ENCODE measurements at regions not wholly inside any gene's neighbourhood (a gene's known extent, or its start where the extent isn't known, plus 50 kb on each side); places are given as distances from the start of the nearest gene placed in this dataset.

- Mint-ChIP-seq H3K4me3 (no peak overlapping the region), H3K27ac (no peak overlapping the region), H3K9me3 (peaks cover 0 to 2% (median 0%) of the 10 kb centered on the region in 7 donors), H3K36me3 (no peaks in the 10 kb centered on the region), H3K4me1 (peaks cover 0 to 6% (median 1%) of the 10 kb centered on the region in 4 donors), H3K27me3 (peaks cover 7% of the 10 kb centered on the region)
- DNase-seq (no peak), ATAC-seq (ENCODE audit: low read depth in 2 of 2) (no peak)
- Histone ChIP-seq H3K9me3 (ENCODE audit: control insufficient read depth in 2 of 2, low read length in 2 of 2) (no peaks in the 10 kb centered on the region), H3K4me1 (ENCODE audit: control insufficient read depth, insufficient read depth, low read length, poor library complexity, severe bottlenecking) (no peaks in the 10 kb centered on the region), H3K36me3 (ENCODE audit: control insufficient read depth, insufficient read depth, low read length) (no peaks in the 10 kb centered on the region), H3K27ac (ENCODE audit: insufficient read depth, low read length, poor library complexity, severe bottlenecking) (no peak overlapping the region), H3K4me3 (ENCODE audit: low read depth, low read length) (no peak overlapping the region), H3K27me3 (ENCODE audit: control insufficient read depth, insufficient read depth, low read length) (no peaks in the 10 kb centered on the region)
Observed at GRCh38 chr17:79280010-79280409, 205.4 kb downstream of the ENGASE start.

GRCh38 chr17:79279320-79279719, 204.7 kb downstream of the ENGASE start:
- ATAC-seq (ENCODE audit: low read depth in 2 of 2), result no peak
- Histone ChIP-seq H3K36me3 (ENCODE audit: control insufficient read depth, insufficient read depth, low read length) (no peaks in the 10 kb centered on the region), H3K4me3 (ENCODE audit: low read depth, low read length) (no peak overlapping the region), H3K4me1 (ENCODE audit: control insufficient read depth, insufficient read depth, low read length, poor library complexity, severe bottlenecking) (no peaks in the 10 kb centered on the region), H3K9me3 (ENCODE audit: control insufficient read depth in 2 of 2, low read length in 2 of 2) (no peaks in the 10 kb centered on the region), H3K27me3 (ENCODE audit: control insufficient read depth, insufficient read depth, low read length) (no peaks in the 10 kb centered on the region), H3K27ac (ENCODE audit: insufficient read depth, low read length, poor library complexity, severe bottlenecking) (no peak overlapping the region)
- no peak for DNase-seq
- Mint-ChIP-seq H3K36me3 (no peaks in the 10 kb centered on the region), H3K27ac (no peak overlapping the region), H3K4me1 (peaks cover 0 to 6% (median 1%) of the 10 kb centered on the region in 4 donors), H3K4me3 (no peak overlapping the region), H3K27me3 (peaks cover 7% of the 10 kb centered on the region), H3K9me3 (peaks cover 0 to 2% (median 0%) of the 10 kb centered on the region in 7 donors)

- DNase-seq (no peak), ATAC-seq (ENCODE audit: low read depth in 2 of 2) (no peak)
- H3K27me3 Mint-ChIP-seq, result peaks cover 7% of the 10 kb centered on the region
- H3K9me3 Mint-ChIP-seq, result peaks cover 0 to 2% (median 0%) of the 10 kb centered on the region in 7 donors
- Histone ChIP-seq H3K36me3 (ENCODE audit: control insufficient read depth, insufficient read depth, low read length) (no peaks in the 10 kb centered on the region), H3K9me3 (ENCODE audit: control insufficient read depth in 2 of 2, low read length in 2 of 2) (no peaks in the 10 kb centered on the region), H3K4me1 (ENCODE audit: control insufficient read depth, insufficient read depth, low read length, poor library complexity, severe bottlenecking) (no peaks in the 10 kb centered on the region), H3K4me3 (ENCODE audit: low read depth, low read length) (no peak overlapping the region), H3K27me3 (ENCODE audit: control insufficient read depth, insufficient read depth, low read length) (no peaks in the 10 kb centered on the region), H3K27ac (ENCODE audit: insufficient read depth, low read length, poor library complexity, severe bottlenecking) (no peak overlapping the region)
- H3K36me3 Mint-ChIP-seq, result no peaks in the 10 kb centered on the region
- no peak overlapping the region for H3K4me3 Mint-ChIP-seq
- peaks cover 0 to 6% (median 1%) of the 10 kb centered on the region in 4 donors for H3K4me1 Mint-ChIP-seq
- no peak overlapping the region for H3K27ac Mint-ChIP-seq
Observed at GRCh38 chr17:79276821-79277220, 202.2 kb downstream of the ENGASE start.

GRCh38 chr17:79273660-79274059, 199.0 kb downstream of the ENGASE start:
- no peak overlapping the region for H3K27ac Mint-ChIP-seq
- DNase-seq, result no peak
- no peak overlapping the region for H3K4me3 ChIP-seq (ENCODE audit: low read depth, low read length)
- no peaks in the 10 kb centered on the region for H3K36me3 Mint-ChIP-seq
- H3K36me3 ChIP-seq (ENCODE audit: control insufficient read depth, insufficient read depth, low read length), result no peaks in the 10 kb centered on the region
- no peak for ATAC-seq (ENCODE audit: low read depth in 2 of 2)
- H3K27ac ChIP-seq (ENCODE audit: insufficient read depth, low read length, poor library complexity, severe bottlenecking), result no peak overlapping the region
- no peak overlapping the region for H3K4me3 Mint-ChIP-seq
- peaks cover 0 to 2% (median 0%) of the 10 kb centered on the region in 7 donors for H3K9me3 Mint-ChIP-seq
- H3K4me1 Mint-ChIP-seq, result peaks cover 0 to 6% (median 1%) of the 10 kb centered on the region in 4 donors
- no peaks in the 10 kb centered on the region for H3K27me3 ChIP-seq (ENCODE audit: control insufficient read depth, insufficient read depth, low read length)
- no peaks in the 10 kb centered on the region for H3K9me3 ChIP-seq (ENCODE audit: control insufficient read depth in 2 of 2, low read length in 2 of 2)
- H3K27me3 Mint-ChIP-seq, result peaks cover 6% of the 10 kb centered on the region
- no peaks in the 10 kb centered on the region for H3K4me1 ChIP-seq (ENCODE audit: control insufficient read depth, insufficient read depth, low read length, poor library complexity, severe bottlenecking)

GRCh38 chr17:79272666-79273219, 198.1 kb downstream of the ENGASE start:
- H3K4me1 Mint-ChIP-seq, result peaks cover 0 to 6% (median 1%) of the 10 kb centered on the region in 4 donors
- Histone ChIP-seq H3K4me1 (ENCODE audit: control insufficient read depth, insufficient read depth, low read length, poor library complexity, severe bottlenecking) (no peaks in the 10 kb centered on the region), H3K27ac (ENCODE audit: insufficient read depth, low read length, poor library complexity, severe bottlenecking) (no peak overlapping the region), H3K4me3 (ENCODE audit: low read depth, low read length) (no peak overlapping the region), H3K36me3 (ENCODE audit: control insufficient read depth, insufficient read depth, low read length) (no peaks in the 10 kb centered on the region), H3K27me3 (ENCODE audit: control insufficient read depth, insufficient read depth, low read length) (no peaks in the 10 kb centered on the region), H3K9me3 (ENCODE audit: control insufficient read depth in 2 of 2, low read length in 2 of 2) (no peaks in the 10 kb centered on the region)
- H3K4me3 Mint-ChIP-seq, result no peak overlapping the region
- ATAC-seq (ENCODE audit: low read depth in 2 of 2) (no peak), DNase-seq (no peak)
- H3K27ac Mint-ChIP-seq, result peak overlapping the region in 1 of 3 donors; percentile 63
- no peaks in the 10 kb centered on the region for H3K36me3 Mint-ChIP-seq
- H3K9me3 Mint-ChIP-seq, result peaks cover 0 to 2% (median 0%) of the 10 kb centered on the region in 7 donors
- H3K27me3 Mint-ChIP-seq, result peaks cover 6% of the 10 kb centered on the region

GRCh38 chr17:79272220-79272619, 197.6 kb downstream of the ENGASE start:
- Mint-ChIP-seq H3K27me3 (peaks cover 6% of the 10 kb centered on the region), H3K4me1 (peaks cover 0 to 6% (median 1%) of the 10 kb centered on the region in 4 donors), H3K27ac (no peak overlapping the region), H3K36me3 (no peaks in the 10 kb centered on the region), H3K4me3 (no peak overlapping the region), H3K9me3 (peaks cover 0 to 2% (median 0%) of the 10 kb centered on the region in 7 donors)
- Histone ChIP-seq H3K4me3 (ENCODE audit: low read depth, low read length) (no peak overlapping the region), H3K36me3 (ENCODE audit: control insufficient read depth, insufficient read depth, low read length) (no peaks in the 10 kb centered on the region), H3K9me3 (ENCODE audit: control insufficient read depth in 2 of 2, low read length in 2 of 2) (no peaks in the 10 kb centered on the region), H3K27me3 (ENCODE audit: control insufficient read depth, insufficient read depth, low read length) (no peaks in the 10 kb centered on the region), H3K4me1 (ENCODE audit: control insufficient read depth, insufficient read depth, low read length, poor library complexity, severe bottlenecking) (no peaks in the 10 kb centered on the region), H3K27ac (ENCODE audit: insufficient read depth, low read length, poor library complexity, severe bottlenecking) (no peak overlapping the region)
- ATAC-seq (ENCODE audit: low read depth in 2 of 2) (no peak), DNase-seq (no peak)

- H3K27me3 Mint-ChIP-seq, result peaks cover 6% of the 10 kb centered on the region
Observed at GRCh38 chr17:79269620-79270019, 195.0 kb downstream of the ENGASE start.

GRCh38 chr17:79263191-79263590, 188.6 kb downstream of the ENGASE start:
- Mint-ChIP-seq H3K27me3 (peaks cover under 1% of the 10 kb centered on the region), H3K4me3 (no peak overlapping the region)

More at GRCh38 chr17:79269620-79270019, 195.0 kb downstream of the ENGASE start:
- Mint-ChIP-seq H3K9me3 (peaks cover 0 to 1% (median 0%) of the 10 kb centered on the region in 7 donors), H3K4me3 (no peak overlapping the region), H3K36me3 (no peaks in the 10 kb centered on the region), H3K27ac (no peak overlapping the region), H3K4me1 (no peaks in the 10 kb centered on the region)
- DNase-seq, result no peak
- Histone ChIP-seq H3K27me3 (ENCODE audit: control insufficient read depth, insufficient read depth, low read length) (no peaks in the 10 kb centered on the region), H3K36me3 (ENCODE audit: control insufficient read depth, insufficient read depth, low read length) (no peaks in the 10 kb centered on the region), H3K9me3 (ENCODE audit: control insufficient read depth in 2 of 2, low read length in 2 of 2) (no peaks in the 10 kb centered on the region), H3K4me1 (ENCODE audit: control insufficient read depth, insufficient read depth, low read length, poor library complexity, severe bottlenecking) (no peaks in the 10 kb centered on the region), H3K4me3 (ENCODE audit: low read depth, low read length) (no peak overlapping the region), H3K27ac (ENCODE audit: insufficient read depth, low read length, poor library complexity, severe bottlenecking) (no peak overlapping the region)
- ATAC-seq (ENCODE audit: low read depth in 2 of 2), result no peak

More at GRCh38 chr17:79263191-79263590, 188.6 kb downstream of the ENGASE start:
- Histone ChIP-seq H3K27me3 (ENCODE audit: control insufficient read depth, insufficient read depth, low read length) (no peaks in the 10 kb centered on the region), H3K9me3 (ENCODE audit: control insufficient read depth in 2 of 2, low read length in 2 of 2) (no peaks in the 10 kb centered on the region), H3K4me1 (ENCODE audit: control insufficient read depth, insufficient read depth, low read length, poor library complexity, severe bottlenecking) (no peaks in the 10 kb centered on the region), H3K36me3 (ENCODE audit: control insufficient read depth, insufficient read depth, low read length) (no peaks in the 10 kb centered on the region), H3K4me3 (ENCODE audit: low read depth, low read length) (no peak overlapping the region), H3K27ac (ENCODE audit: insufficient read depth, low read length, poor library complexity, severe bottlenecking) (no peak overlapping the region)
- ATAC-seq (ENCODE audit: low read depth in 2 of 2) (no peak), DNase-seq (no peak)
- Mint-ChIP-seq H3K36me3 (no peaks in the 10 kb centered on the region), H3K27ac (no peak overlapping the region), H3K4me1 (no peaks in the 10 kb centered on the region), H3K9me3 (no peaks in the 10 kb centered on the region)

Measured in CD4-positive, CD25-positive, alpha-beta regulatory T cell (primary cell).